ENCODE measurements at regions not wholly inside any gene's neighbourhood (a gene's known extent, or its start where the extent isn't known, plus 50 kb on each side); places are given as distances from the start of the nearest gene placed in this dataset.

DNA sequence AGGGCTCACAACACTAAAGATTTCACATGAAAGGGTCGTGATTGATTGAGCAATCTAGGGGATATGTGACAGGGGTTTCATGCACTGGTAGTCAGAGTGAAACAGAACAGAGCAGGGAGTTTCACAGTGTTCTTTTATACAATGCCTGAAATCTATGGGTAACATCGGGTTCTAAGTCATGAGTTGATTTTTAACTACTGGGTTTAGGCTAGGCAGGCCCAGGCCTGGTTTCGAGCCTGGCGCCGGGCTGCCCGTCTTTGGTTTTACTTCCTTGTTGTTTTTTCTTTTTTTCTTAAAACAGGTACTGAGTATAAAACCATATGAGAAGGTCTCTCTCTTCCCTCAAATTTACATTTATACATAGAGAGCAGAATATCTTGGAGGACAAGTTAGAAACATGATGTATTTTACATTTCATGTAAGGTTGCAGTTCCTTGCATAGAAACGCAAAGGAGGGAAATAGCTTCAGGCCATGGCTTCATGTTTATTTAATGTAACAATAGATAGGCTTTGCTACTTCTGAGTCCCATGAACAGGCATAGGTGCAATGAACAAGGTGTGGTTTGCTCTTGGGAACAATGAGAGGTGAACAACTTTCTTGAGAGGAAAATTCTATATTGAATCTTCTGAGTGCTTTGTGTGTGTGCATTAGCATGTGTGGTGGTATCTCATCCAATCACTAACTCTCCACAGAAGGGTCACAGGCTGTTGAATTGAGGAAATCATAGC lies 128.9 kb upstream of the RXFP2 start:
- H3K4me3 ChIP-seq (ENCODE audit: low read depth, low read length), result no peak overlapping the region
- TF ChIP-seq, protein P1, sequence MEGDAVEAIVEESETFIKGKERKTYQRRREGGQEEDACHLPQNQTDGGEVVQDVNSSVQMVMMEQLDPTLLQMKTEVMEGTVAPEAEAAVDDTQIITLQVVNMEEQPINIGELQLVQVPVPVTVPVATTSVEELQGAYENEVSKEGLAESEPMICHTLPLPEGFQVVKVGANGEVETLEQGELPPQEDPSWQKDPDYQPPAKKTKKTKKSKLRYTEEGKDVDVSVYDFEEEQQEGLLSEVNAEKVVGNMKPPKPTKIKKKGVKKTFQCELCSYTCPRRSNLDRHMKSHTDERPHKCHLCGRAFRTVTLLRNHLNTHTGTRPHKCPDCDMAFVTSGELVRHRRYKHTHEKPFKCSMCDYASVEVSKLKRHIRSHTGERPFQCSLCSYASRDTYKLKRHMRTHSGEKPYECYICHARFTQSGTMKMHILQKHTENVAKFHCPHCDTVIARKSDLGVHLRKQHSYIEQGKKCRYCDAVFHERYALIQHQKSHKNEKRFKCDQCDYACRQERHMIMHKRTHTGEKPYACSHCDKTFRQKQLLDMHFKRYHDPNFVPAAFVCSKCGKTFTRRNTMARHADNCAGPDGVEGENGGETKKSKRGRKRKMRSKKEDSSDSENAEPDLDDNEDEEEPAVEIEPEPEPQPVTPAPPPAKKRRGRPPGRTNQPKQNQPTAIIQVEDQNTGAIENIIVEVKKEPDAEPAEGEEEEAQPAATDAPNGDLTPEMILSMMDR (conservative IDR thresholded peaks at IDR 0.05; ENCODE audit: low read depth, low read length), result no peak
- DNase-seq (ENCODE audit: low read depth), result no peak

DNA sequence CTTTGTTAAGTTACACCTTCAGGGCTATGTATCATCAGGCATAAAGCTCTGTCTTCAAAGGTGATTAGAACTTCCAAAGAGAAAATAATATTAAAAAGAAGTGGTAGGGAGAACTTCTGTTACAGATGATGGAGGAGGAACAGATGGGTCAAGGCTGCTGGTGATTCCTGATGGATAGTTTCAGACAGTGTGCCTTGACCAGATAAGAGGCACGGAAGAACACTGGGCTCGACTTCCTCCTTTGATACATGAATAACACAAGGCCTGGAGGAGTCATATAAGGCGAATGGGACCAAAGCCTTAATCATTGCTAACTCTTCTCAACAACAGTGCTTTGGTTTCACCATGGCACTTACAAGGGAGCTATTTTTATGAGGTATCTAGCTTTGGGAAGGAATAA lies 128.1 kb upstream of the RXFP2 start:
- DNase-seq (ENCODE audit: low read depth), result no peak
- TF ChIP-seq, protein P1 (conservative IDR thresholded peaks at IDR 0.05; ENCODE audit: low read depth, low read length), result no peak
- no peak overlapping the region for H3K4me3 ChIP-seq (ENCODE audit: low read depth, low read length)

DNA sequence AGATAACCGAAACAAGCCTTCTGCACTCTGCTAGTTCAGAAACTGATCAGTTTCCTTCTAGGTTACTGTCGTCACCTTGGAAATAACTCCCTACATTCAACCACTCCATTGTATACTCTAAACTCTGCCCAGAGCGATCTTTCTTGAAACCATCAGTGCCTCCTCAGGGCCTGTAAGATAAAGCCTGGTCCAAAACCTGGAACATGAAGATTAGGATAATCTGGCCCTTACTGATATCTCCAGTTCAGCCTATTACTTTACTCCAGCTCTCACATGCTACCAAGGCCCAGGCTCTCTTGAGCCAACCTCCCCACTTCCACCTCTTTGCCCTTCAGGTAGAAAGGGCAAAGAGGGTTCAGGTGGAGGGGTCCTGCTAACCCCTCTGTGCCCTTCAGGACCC lies 125.3 kb upstream of the RXFP2 start:
- DNase-seq (ENCODE audit: low read depth), result no peak
- H3K4me3 ChIP-seq (ENCODE audit: low read depth, low read length), result no peak overlapping the region
- TF ChIP-seq, protein P1 (conservative IDR thresholded peaks at IDR 0.05; ENCODE audit: low read depth, low read length), result no peak

DNA sequence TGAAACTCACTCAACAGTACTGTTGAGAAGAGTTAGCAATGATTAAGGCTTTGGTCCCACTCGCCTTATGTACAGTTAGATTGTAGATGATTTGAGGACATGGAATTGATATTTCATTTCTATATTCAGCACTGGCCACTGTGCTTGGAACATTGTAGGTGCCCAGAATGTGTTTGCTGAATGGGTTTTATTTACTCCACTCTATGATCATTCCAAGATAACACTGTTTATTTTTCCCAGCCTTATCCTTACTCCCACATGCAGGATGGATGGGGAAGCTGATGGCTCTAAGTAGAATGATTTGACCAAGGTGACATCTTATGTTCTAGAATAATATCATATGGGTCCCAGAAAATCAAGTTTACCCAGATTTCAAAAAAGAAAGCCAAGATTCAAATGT lies 124.6 kb upstream of the RXFP2 start:
- DNase-seq (ENCODE audit: low read depth), result no peak
- TF ChIP-seq, protein P1 (conservative IDR thresholded peaks at IDR 0.05; ENCODE audit: low read depth, low read length), result no peak
- H3K4me3 ChIP-seq (ENCODE audit: low read depth, low read length), result no peak overlapping the region

DNA sequence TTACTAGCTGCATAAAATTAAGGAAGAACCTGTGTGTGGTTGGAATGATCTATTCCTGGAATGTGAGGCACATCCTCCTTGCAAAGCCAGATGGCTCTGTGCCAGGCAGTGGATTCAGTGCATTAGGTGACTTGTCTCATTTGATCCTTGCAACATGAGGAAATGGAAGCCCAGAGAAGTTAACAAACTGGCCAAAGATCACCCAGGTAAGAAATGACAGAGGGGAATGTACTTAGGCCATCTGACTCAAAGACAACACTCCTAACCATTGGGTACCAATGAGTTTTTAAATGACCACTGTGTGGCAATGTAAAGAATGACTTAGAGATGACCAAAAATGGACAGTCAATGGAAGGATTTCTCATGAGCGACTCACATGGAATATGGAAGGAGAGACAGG lies 114.2 kb upstream of the RXFP2 start:
- DNase-seq (ENCODE audit: low read depth), result no peak
- no peak overlapping the region for H3K4me3 ChIP-seq (ENCODE audit: low read depth, low read length)
- TF ChIP-seq, protein P1 (conservative IDR thresholded peaks at IDR 0.05; ENCODE audit: low read depth, low read length), result no peak

DNA sequence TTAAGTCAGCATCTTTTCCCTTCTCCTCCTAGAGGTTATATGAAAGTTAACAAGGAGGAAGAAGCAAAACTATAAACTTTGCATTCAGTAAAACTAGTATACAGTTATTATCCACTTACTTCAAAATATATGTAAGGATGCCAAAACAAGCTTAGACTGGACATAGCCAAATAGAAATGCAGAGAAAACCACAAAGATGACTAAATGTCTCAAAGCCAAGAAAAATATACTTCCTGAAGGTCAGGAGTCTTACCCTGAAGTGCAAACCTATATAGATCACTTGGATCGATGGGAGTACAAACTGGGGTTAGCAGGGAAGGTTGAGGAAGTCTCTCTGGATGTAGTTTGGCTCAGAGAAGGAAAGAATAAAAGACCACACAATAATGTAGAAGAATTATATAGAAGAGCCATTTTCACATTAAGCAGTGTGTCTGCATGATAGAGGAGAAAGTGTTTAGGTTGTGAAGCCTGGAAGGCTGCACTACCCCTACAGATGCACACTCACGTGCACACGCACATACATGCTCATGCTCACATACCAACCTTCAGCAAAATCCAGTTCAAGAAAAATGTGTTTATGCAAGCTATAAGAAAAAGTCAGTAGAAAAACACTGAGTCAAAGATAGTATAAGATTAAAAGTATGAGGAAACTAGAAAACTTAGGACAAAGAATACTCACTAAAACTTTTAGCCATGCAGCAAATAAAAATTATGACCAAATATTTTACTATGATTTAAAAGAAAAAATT lies 112.1 kb upstream of the RXFP2 start:
- TF ChIP-seq, protein P1 (conservative IDR thresholded peaks at IDR 0.05; ENCODE audit: low read depth, low read length), result no peak
- H3K4me3 ChIP-seq (ENCODE audit: low read depth, low read length), result no peak overlapping the region
- no peak for DNase-seq (ENCODE audit: low read depth)

All from epithelial cell of proximal tubule (primary cell).